ENCODE measurements at regions not wholly inside any gene's neighbourhood (a gene's known extent, or its start where the extent isn't known, plus 50 kb on each side); places are given as distances from the start of the nearest gene placed in this dataset.
A peak's percentile ranks its signal among the peaks of the same experiment; 100 is the strongest.

DNA sequence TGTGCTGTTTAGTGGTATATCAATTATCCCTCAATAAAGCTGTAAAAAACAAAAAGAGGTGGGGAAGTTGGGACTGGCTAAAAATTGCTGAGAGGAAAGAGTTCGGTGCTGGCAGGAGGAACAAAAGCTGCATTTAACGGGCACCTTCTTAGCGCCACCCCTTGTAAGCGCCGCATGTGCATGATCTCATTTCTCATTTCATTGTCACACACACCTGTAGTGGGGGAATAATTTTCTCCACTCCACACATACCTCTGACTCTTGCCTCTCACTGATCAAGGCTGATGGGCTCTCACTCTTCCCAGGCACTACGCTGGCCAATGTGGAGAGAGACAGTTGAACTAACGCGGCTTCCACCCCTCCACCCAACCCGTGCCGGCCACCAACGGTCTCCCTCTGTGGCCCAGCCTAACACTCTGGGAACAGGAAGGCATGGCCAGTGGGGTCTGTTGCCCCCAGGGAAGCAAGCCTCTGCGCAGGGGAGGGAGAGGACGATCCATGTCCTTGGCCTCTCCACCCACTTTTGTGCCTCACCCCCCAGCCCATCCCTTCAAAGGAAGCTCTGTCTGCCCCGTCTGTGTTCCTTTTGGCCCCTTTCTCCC is 186.7 kb upstream of the SYT13 start:
- 79 to 86% (median 82%) methylated on average over 14 of the region's 14 CpGs for WGBS, 4 donors
- TF ChIP-seq POLR2A (IDR thresholded peaks at IDR 0.05) = no peak
- TF ChIP-seq, protein P1, sequence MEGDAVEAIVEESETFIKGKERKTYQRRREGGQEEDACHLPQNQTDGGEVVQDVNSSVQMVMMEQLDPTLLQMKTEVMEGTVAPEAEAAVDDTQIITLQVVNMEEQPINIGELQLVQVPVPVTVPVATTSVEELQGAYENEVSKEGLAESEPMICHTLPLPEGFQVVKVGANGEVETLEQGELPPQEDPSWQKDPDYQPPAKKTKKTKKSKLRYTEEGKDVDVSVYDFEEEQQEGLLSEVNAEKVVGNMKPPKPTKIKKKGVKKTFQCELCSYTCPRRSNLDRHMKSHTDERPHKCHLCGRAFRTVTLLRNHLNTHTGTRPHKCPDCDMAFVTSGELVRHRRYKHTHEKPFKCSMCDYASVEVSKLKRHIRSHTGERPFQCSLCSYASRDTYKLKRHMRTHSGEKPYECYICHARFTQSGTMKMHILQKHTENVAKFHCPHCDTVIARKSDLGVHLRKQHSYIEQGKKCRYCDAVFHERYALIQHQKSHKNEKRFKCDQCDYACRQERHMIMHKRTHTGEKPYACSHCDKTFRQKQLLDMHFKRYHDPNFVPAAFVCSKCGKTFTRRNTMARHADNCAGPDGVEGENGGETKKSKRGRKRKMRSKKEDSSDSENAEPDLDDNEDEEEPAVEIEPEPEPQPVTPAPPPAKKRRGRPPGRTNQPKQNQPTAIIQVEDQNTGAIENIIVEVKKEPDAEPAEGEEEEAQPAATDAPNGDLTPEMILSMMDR (IDR thresholded peaks at IDR 0.05) = no peak
- H3K4me3 ChIP-seq = no peak overlapping the region
- H3K4me1 ChIP-seq (replicated peaks in 1 of 2) = no peaks in the 10 kb centered on the region
- DNase-seq = peak in 1 of 7 donors; percentile 3
- no peaks in the 10 kb centered on the region for H3K36me3 ChIP-seq (replicated peaks in 1 of 2)
- intact Hi-C loops (cut with DNase I) = no loop called here
- no peaks in the 10 kb centered on the region for H3K9me3 ChIP-seq (replicated peaks in 1 of 3)
- H3K27ac ChIP-seq = no peak overlapping the region
- no peaks in the 10 kb centered on the region for H3K27me3 ChIP-seq

DNA sequence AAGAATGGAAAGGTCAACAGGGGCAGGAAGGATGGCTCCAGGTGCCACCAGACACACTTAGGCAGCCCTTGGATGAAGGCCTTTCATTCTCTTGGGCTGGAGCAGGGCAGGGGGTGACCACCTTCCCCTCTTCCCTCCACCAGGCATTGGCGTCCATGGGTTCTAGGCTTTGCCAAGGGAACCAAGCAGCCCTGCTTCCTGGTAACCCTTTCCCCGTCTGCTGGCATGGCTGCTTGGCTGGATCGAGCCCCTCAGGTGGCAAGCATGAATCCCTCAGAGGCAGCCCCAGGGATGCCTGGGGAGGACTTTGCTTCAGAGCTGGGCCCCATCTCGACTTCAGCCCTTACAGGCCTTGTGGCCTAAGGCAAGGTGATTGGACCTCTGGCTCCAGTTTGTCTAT is 185.1 kb upstream of the SYT13 start:
- intact Hi-C loops (cut with DNase I) = no loop called here
- TF ChIP-seq POLR2A (IDR thresholded peaks at IDR 0.05) = no peak
- TF ChIP-seq, protein P1 (IDR thresholded peaks at IDR 0.05) = no peak
- H3K4me3 ChIP-seq = no peak overlapping the region
- no peaks in the 10 kb centered on the region for H3K36me3 ChIP-seq (replicated peaks in 1 of 2)
- DNase-seq = no peak
- WGBS, 4 donors = 95 to 100% (median 98%) methylated on average over 3 to 4 of the region's 4 CpGs
- H3K4me1 ChIP-seq (replicated peaks in 1 of 2) = no peaks in the 10 kb centered on the region
- peak overlapping the region in 1 of 5 donors; percentile 68 for H3K27ac ChIP-seq
- H3K27me3 ChIP-seq = no peaks in the 10 kb centered on the region
- H3K9me3 ChIP-seq (replicated peaks in 1 of 3) = no peaks in the 10 kb centered on the region

DNA sequence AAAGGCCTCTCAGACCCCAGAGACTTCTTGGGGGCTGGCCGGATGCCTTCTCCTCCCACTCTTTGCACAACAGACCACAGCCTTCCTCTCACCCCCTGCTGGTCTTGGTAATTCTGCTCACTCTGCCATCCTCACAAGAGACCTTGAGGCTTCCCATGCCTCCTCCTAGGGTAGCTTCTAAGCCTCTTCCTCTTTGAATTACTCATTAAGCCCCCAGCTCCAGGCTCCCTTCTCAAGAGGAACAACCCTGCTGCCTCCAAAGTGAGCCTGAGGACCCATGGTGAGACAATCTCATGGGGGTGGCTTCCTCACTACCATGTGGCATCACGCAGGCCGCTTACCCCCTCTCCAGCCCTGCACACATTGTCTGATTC is 184.6 kb upstream of the SYT13 start:
- TF ChIP-seq, protein P1 (IDR thresholded peaks at IDR 0.05) = no peak
- TF ChIP-seq POLR2A (IDR thresholded peaks at IDR 0.05) = no peak
- Histone ChIP-seq H3K4me1 (replicated peaks in 1 of 2) (no peaks in the 10 kb centered on the region), H3K27me3 (no peaks in the 10 kb centered on the region), H3K9me3 (replicated peaks in 1 of 3) (no peaks in the 10 kb centered on the region), H3K27ac (peak overlapping the region in 1 of 5 donors; percentile 68), H3K4me3 (no peak overlapping the region), H3K36me3 (replicated peaks in 1 of 2) (no peaks in the 10 kb centered on the region)
- intact Hi-C loops (cut with DNase I) = no loop called here
- DNase-seq = no peak
- WGBS, 4 donors = 78 to 94% (median 89%) methylated on average over 3 of the region's 3 CpGs

DNA sequence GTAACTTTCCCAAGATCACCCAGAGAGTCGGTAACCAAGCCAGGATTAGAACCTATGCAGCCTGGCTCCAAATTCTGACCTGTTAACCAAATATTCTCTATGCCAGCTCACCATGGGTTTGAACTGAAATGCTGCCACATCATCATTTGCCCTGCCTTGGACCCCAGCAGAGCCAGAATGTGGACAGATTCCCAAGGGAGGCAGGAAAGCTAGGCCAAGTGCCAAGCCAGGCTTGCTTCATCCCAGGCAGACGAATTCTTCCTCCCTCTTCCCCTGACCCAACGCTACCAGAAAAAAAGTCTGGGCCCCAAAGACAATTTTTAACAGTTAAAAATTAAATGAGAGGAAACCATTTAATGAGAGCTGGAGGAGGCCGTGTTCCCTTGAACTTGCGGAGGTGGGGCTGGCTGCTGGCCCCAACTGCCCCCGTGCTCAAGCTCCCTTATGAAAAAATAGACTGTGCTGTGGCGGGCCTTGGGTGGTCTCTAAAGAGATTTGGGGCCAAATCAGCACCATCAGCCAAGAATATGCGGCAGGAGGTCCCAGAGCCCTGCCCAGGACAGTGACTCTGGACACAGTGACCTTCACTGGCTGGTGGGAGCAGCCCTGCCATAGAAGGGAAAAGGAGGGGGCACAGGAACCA is 184.1 kb upstream of the SYT13 start:
- Histone ChIP-seq H3K4me1 (replicated peaks in 1 of 2) (no peaks in the 10 kb centered on the region), H3K27me3 (no peaks in the 10 kb centered on the region), H3K36me3 (replicated peaks in 1 of 2) (no peaks in the 10 kb centered on the region), H3K4me3 (no peak overlapping the region), H3K9me3 (replicated peaks in 1 of 3) (no peaks in the 10 kb centered on the region), H3K27ac (peak overlapping the region in 2 of 5 donors; percentile 17 to 68)
- DNase-seq = peak in 6 of 7 donors; percentile 45 to 77 (median 54)
- TF ChIP-seq, protein P1 (IDR thresholded peaks at IDR 0.05) = no peak
- intact Hi-C loops (cut with DNase I) = no loop called here
- WGBS, 4 donors = 36 to 66% (median 58%) methylated on average over 7 to 8 of the region's 8 CpGs
